OCI-LY3 (cell line): ENCODE measurements at regions not wholly inside any gene's neighbourhood (a gene's known extent, or its start where the extent isn't known, plus 50 kb on each side); places are given as distances from the start of the nearest gene placed in this dataset.

Experiments
- H2AFZ ChIP-seq: fragments of 200-600, 300-600 bp; shearing (Covaris generic); 2 replicates; pipeline ENCODE4 v1.6.0; 2014; ENCODE audit warnings: antibody characterized with exemption, low read depth, low read length
- H3K27ac ChIP-seq: fragments of 200-600, 300-600 bp; sonication (generic); 2 replicates; pipeline ENCODE4 v1.5.1; 2014; ENCODE audit warnings: mild to moderate bottlenecking, low read length, moderate library complexity, mixed read lengths
- H3K27me3 ChIP-seq: fragments of 200-600, 300-600 bp; sonication (generic); 2 replicates; pipeline ENCODE4 v1.6.1; 2014; ENCODE audit warnings: low read depth, low read length, mixed read lengths
- H3K36me3 ChIP-seq: fragments of 200-600, 300-600 bp; sonication (generic); replicated peaks from 2 replicates; pipeline ENCODE3; 2014; ENCODE audit warnings: low read depth, low read length, mixed read lengths
- H3K4me1 ChIP-seq: fragments of 300-600, 200-600 bp; sonication (generic); 2 replicates; pipeline ENCODE4 v1.6.1; 2014; ENCODE audit warnings: low read length, mixed read lengths
- H3K4me2 ChIP-seq: fragments of 200-600, 300-600 bp; sonication (generic); 2 replicates; pipeline ENCODE4 v1.6.1; 2014; ENCODE audit warnings: low read length, mixed read lengths
- H3K4me3 ChIP-seq: fragments of 300-600, 200-600 bp; sonication (generic); 2 replicates; pipeline ENCODE4 v1.5.1; 2014; ENCODE audit warnings: antibody characterized with exemption, mild to moderate bottlenecking, low read length, moderate library complexity
- H3K79me2 ChIP-seq: fragments of 300-600, 200-600 bp; shearing (Covaris generic); 2 replicates; pipeline ENCODE4 v1.6.1; 2014; ENCODE audit warnings: mild to moderate bottlenecking, low read length, mixed read lengths
- H3K9ac ChIP-seq: fragments of 300-600, 200-600 bp; shearing (Covaris generic); 2 replicates; pipeline ENCODE4 v1.6.0; 2014; ENCODE audit warnings: mild to moderate bottlenecking, low read length, moderate library complexity
- H3K9me3 ChIP-seq: fragments of 200-600, 300-600 bp; shearing (Covaris generic); 2 replicates; pipeline ENCODE4 v1.6.1; 2014; ENCODE audit warnings: low read length, mixed read lengths; ENCODE audit not compliant: insufficient read depth
- H4K20me1 ChIP-seq: fragments of 200-600, 300-600 bp; sonication (generic); 2 replicates; pipeline ENCODE4 v1.6.1; 2016; ENCODE audit warnings: low read length, mixed read lengths; ENCODE audit not compliant: insufficient read depth
- CTCF ChIP-seq: fragments of 200-600, 300-600 bp; sonication (generic); IDR thresholded peaks from 2 replicates; pipeline ENCODE4 v1.5.1; 2014; ENCODE audit warnings: antibody characterized with exemption, low read length, low read depth
- EZH2phosphoT487 ChIP-seq: fragments of 200-600 bp; shearing (Covaris generic); IDR thresholded peaks from 2 replicates; pipeline ENCODE4 v1.6.1; 2018; ENCODE audit warnings: antibody characterized with exemption, mixed run types, low read depth

GRCh38 chrY:13168257-13168656 is 263.6 kb downstream of the DDX3Y start:
- no peaks in the 10 kb centered on the region for H3K9me3 ChIP-seq
- no peaks in the 10 kb centered on the region for H4K20me1 ChIP-seq
- H3K27me3 ChIP-seq, result no peaks in the 10 kb centered on the region
- H3K4me3 ChIP-seq, result peak overlapping the region; percentile 22; the same call in 1 of the 2 replicates
- no peak overlapping the region for H3K27ac ChIP-seq
- no peak for TF ChIP-seq CTCF
- no peak for TF ChIP-seq EZH2phosphoT487
- no peak overlapping the region for H3K9ac ChIP-seq
- no peaks in the 10 kb centered on the region for H3K36me3 ChIP-seq
- peak overlapping the region; percentile 52 for H3K4me2 ChIP-seq
- no peak overlapping the region for H2AFZ ChIP-seq
- H3K79me2 ChIP-seq, result no peaks in the 10 kb centered on the region
- peaks cover 22% of the 10 kb centered on the region for H3K4me1 ChIP-seq
